ENCODE measurements at regions not wholly inside any gene's neighbourhood (a gene's known extent, or its start where the extent isn't known, plus 50 kb on each side); places are given as distances from the start of the nearest gene placed in this dataset.
"Not testable (repeated sequence)": the region's sequence is repeated elsewhere in the genome, so short reads cannot be mapped to it uniquely, and the experiment has no call there.

DNA sequence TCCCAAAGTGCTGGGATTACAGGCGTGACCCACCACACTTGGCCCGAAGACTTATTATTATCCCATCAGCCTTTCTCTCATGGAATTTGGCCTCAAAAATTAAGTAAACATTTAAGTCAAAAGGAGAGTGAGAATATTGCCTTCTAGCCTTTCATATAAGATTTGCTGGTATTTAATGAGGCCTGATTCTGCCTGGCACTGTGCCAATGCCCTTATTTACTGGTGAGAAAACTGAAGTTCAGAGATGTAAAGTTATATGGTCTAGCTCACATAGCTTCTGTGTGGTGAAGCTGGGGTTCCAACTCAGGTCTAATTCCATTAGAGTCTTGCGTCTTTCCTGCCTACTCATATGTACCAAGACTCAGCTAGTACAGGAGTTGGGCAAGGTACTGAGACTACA lies 260.2 kb downstream of the SDHAF3 start:
- no peak for DNase-seq (ENCODE audit: low read depth)

DNA sequence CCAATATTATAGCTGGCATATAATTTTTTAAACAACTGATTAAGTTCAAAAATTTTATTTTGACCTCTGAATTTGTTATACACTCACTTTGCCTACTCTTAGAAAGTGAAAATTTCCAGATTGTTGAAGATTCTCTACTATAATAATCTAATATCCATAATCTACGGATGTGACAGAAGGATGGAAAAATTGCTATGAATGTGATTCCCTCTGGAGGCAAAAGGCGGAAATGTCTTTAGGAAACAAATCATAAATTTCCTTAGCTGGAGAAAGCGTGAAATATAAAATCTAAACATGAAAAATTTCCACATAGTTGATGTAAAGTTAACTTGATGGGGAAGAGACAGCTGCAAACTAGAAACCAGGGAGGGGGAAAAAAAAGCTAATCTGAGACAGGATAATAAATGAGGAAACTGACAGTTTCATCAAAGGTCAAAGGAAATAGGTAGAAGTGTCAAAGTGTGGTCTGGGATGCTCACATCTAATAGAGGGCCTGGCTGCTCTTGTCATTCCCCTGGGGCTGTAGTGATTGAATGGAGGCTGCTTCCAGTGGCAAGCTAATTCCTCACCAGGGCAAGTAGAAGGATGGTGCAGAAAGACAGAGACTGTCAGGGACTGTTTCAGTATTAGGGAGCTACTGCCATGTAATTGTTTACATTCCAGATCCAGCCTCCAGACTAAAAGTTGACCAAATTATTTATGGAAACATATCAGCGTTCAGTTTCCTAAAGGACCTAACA lies 264.5 kb downstream of the SDHAF3 start:
- no peak for DNase-seq (ENCODE audit: low read depth)

DNA sequence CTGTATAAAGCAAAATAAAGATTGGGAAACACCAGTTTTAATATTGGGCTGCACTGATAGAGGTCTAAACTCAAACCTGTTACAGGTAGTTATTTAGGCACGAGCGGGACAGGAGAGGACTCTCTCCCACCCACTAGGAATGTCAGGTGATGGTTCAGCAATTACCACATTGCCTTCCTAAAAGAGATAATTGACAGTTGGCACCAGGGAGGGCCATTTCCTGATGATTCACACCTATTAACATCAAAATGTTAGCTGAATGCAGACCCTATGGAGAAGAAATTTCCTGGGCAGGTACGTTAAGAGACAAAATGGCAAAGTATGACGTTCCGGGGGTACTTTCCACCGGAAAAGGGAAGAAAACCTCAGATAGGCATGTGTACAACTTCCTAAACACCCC lies 272.6 kb downstream of the SDHAF3 start:
- DNase-seq (ENCODE audit: low read depth) = no peak

DNA sequence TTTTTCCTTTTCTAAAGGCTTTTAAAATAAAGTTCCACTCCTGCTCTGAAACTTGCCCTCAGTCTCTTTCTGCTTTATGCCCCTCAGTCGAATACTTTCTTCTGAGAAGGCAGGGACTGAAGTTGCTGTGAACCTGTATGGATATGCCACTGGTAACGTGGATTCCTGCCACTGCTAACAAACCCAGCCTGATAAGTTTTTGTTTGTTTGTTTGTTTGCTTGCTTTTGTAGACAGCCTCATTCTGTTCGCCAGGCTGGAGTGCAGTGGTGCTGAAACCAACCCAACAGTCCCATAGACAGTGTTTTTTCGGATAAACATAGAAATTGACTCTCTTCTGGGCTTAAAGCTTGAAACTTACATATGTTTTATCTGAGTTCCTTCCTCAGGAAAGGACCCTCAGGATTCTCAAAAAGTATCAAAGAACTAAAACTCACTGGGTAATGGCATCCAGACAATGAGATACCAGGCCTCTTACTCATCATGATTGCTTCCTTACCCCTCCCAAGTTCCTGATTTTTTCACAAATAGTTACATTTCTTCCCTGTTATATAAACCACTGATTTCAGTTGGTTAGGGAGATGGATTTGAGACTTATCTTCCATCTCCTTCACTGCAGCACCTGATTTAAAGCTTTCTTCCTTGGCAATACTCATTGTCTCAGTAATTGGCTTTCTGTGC lies 273.6 kb downstream of the SDHAF3 start:
- DNase-seq (ENCODE audit: low read depth) = peak; percentile 11

DNA sequence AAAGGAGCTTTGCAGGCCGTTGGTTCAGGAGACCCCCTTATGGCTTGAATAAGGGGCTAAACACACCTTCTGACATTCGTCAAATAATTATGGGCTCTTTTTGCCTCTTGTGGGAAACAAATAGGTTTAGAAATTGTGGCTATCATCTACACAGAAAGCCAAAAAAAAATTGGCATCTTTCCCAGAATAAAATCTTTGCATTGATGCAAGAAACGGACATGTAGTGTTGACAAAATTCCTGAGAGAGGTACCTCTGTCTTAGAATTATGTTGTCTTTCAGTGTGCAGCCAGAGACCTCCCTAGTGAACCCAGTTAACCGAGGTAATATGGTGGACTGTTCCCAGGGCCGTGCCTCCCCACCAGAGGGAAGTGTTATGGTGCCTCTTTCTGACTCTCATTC lies 283.9 kb downstream of the SDHAF3 start:
- no peak for DNase-seq (ENCODE audit: low read depth)

DNA sequence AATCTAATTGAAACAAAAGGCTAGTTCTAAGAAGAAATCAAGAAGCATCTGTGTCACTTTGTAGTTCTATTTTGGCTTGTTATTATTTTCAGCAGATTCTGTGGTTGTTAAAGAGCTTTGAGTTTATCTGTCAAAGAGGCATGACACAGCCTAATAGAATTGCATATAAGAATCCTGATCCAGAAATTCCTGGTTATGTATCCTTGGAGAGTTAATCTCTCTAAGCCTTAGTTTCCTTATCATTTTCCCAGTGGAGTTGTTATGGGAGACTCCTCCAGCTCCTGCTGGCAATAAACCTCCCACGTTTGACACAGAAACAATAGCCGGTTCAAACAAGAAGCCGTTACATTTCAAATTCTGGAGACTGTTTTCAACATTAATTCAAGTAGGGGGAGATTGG lies 288.3 kb downstream of the SDHAF3 start:
- no peak for DNase-seq (ENCODE audit: low read depth)

DNA sequence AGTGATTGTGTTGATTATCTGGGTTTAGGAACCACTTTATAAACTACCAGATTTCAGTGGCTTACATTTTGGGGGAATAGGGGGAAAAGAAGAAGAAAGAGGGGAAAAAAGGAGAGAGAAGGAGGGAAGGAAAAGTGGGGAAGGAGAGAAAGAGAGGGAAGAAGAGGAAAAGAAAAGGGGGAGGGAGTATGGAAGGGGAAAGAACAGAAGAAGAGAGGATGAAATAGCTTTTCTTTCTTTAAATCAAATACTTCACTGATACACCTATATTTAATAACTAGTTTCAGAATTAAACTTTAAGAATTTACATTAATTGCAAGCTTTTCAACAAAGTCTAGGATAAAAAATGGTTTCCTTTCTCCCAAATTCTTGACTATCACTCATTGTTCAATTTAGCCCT lies 289.6 kb downstream of the SDHAF3 start:
- no peak for DNase-seq (ENCODE audit: low read depth)

DNA sequence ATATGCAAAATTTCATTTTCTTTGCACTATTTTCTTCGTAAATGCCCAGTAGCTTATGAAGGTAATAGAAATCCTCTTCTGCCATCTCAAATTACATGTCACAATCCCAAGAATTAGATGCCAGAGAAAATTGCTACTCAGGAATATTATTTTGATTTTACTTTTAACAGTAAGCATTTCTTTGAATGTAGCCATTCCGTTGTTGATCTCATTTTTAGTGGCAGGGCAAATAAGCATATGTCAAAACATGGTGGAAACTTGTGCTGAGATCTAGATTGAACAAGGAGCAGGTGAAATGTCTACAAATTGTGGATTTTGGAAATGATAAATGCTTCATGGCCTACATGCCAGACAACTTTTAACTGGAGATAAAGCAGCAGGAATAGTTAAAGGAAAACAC lies 291.8 kb downstream of the SDHAF3 start:
- no peak for DNase-seq (ENCODE audit: low read depth)

DNA sequence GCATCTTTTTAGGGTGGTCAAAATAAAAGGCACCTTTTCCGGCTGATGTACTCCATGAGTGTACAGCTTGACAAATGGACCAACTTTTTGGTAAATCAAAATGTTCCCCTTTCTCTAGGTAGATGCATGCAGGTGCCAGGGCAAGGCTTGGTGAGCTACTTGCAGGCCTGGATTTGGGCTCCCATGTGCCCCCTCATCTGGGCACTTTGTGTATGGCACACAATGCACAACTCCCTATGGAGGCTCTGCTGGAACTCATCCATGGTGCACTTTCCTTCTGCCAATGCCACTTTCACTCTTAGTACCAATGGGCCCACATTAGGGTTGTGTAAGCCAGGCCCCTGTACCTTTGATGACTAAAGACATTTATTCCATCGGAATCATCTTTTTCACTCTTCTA lies 300.8 kb downstream of the SDHAF3 start:
- peak; percentile 20 for DNase-seq (ENCODE audit: low read depth)

DNA sequence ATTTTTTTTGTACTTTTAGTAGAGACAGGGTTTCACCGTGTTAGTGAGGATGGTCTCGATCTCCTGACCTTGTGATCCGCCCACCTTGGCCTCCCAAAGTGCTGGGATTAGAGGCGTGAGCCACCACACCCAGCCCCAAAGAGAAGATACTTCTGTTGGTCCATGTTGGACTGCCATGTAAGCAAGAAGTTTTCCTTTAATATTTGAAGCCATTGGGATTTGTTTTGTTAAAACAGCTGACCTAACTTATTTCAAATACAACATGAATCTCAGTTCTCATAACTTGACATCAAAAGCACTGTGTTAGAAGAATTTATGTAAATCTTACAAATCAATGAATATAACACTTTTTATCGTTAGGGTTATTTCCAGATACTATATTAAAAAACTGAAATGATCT lies 302.4 kb downstream of the SDHAF3 start:
- no peak for DNase-seq (ENCODE audit: low read depth)

DNA sequence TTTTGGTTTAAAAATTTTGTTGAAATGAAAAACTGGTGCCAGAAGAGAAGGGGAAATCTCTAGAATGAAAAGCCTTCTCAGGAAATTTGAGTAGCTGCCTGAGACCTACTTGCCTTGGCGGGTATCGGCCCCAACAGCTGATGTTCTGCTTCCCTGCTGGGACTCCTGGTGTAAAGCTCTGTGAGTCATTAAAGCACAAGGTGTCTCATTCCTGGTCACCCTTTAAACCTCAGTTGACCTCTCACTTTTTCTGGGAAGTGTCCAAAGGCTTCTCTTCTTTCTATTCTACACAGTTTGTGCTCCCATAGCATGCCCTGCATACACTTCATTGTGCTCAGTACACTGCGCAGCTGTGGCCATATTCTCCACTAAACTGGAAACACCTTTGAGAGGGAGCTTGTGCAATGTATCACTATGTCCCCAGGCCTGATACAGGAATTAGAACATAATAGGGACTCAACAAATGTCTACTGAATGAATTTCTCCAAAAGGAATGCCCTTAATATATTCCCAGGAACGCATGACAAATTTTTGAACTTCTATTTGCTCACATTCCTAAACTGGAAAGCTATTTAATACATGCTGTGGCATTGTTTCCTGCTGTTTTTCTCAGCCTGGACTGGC lies 303.9 kb downstream of the SDHAF3 start:
- peak; percentile 34 for DNase-seq (ENCODE audit: low read depth)

DNA sequence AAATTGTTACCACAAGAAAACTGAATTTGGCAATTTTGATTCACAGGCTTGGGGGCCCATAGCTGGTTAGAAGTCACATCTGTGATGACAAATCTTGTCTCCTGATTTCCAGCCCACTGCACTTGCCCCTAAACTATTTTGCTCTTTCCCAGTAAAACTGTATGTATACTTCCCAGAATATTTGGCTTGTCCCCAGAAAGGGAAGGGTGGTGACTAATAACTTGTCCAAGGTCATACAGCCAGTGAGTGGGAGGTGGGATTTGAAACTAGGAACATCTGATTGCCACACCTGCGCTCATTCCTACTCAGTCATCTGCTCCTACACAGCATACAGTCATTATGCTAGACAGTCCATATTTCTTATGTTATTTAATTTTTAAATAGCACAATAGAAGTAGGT lies 304.5 kb downstream of the SDHAF3 start:
- peak; percentile 20 for DNase-seq (ENCODE audit: low read depth)

DNA sequence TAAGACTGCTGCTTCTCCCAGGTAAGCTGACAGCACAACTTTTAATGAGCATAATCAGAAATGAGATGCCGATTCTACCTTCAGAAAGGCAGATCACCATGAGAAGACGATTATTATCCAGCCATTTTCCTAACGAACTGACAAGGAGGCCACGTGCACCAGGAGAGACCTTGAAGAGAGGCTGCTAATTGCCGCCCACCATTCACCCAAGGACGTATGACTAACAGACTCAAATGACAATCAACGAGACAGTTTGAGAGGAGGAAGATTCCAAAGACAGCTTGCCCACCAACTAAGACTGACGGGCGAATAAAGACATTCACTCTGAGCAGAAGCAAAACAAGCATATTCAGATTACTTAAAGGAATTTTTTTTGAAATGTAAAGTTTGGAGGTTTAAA lies 301.9 kb upstream of the TAC1 start:
- no peak for DNase-seq (ENCODE audit: low read depth)

DNA sequence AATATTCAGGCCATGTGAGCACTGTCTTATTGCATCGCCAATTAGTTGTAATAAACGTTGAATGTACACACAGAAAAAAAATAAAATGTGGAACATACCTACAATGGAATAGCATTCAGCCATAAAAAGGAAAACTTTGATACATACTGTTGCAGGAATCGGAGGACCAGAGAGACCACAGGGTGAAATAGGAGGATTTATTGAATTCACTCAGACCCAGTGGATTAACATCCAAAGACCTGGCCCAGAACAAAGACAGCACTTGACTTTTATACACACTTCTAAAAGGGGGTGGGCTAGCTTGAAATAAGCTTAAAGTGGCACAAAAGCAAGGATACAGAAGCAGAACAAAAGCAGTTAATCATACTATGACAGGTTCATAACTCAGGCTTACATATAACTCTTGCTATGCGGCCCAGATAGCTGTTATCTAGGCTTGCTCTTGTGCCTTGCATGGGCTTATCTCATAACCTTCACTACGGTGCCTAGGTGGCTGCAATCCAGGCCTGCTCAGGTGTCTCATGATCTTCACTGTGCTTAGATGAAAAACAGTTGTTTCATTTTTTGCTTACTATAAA lies 292.2 kb upstream of the TAC1 start:
- no peak for DNase-seq (ENCODE audit: low read depth)

DNA sequence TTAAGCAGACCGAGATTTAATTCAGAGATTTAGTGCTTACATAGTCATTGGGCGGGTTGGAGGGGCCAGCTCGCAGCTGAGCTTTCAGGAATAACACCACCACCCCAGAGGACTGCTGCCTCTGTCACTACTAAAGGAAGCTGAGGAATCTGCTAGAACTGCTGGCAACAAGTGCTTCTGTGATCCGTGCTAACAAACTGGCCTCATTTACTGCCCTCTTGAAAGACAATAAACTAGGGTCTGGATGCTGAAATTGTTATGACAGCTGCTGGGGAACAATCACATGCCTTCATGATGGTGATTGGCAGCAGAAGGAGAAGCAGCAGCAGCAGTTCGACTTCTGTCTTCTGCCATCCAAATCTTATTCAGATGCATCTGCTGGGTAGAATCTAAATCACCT lies 285.5 kb upstream of the TAC1 start:
- no peak for DNase-seq (ENCODE audit: low read depth)

DNA sequence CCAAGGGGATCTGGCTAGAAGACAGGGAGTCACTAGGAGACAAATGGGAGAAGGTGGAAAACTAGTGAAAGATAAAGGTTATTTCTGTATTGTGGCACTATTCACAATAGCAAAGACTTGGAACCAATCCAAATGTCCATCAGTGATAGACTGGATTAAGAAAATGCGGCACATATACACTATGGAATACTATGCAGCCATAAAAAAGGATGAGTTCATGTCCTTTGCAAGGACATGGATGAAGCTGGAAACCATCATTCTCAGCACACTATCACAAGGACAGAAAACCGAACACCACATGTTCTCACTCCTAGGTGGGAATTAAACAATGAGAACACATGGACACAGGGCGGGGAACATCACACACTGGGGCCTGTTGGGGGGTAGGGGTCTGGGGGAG lies 282.4 kb upstream of the TAC1 start:
- DNase-seq (ENCODE audit: low read depth) = not testable (repeated sequence)

DNA sequence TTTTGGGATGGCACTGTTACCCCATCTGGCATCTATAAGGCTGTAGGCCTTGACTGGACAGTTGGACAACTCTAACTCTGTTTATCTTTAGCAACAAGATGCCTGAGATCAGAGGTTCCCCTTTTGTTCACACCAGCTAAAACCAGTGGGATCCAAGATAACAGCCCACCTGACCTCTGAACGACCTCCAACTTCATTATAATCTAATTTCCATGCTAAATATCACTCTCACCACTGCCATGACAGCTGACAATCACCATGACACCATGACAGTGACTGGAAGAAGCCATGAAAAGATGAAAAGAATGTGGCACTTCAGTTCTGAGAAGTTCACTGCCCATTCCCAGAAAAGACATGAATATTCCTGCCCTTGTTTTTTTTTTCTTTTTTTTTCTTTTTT lies 281.4 kb upstream of the TAC1 start:
- no peak for DNase-seq (ENCODE audit: low read depth)

DNA sequence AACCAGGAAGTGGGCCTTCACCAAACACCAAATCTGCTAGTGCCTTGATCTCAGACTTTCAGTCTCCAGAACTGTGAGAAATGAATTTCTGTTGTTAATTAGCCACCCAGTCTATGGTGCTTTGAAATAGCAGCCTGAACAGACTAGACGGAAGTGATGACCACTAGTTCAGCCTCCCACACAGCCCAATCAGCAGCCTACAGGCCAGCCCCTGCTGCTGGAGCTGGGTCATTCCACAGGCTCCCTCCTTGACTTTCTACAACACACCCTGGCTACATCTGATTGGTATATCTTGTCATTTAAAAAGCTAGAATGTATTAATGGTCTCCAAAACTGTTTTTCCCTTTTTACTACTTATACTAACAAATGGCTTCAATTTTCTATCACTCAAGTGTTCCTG lies 277.2 kb upstream of the TAC1 start:
- DNase-seq (ENCODE audit: low read depth) = no peak

DNA sequence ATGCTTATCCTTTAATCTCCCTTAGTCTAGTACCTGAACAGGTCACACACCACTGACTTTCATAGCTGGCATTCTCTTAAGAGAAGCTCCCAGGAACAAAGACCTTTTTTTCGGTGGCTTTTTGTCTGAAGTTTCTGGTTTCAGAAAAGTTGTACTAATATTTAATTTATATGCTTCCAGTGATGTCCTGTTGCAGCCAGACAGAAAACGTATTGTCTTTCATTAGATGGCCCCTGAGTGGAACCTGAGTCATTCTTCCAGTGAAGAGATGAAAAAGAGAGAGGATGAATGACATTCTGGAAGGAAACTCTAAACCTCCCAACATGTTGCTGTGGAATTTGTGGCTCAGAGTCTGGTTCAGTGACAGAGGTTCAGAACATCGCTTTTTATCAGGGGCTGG lies 274.8 kb upstream of the TAC1 start:
- DNase-seq (ENCODE audit: low read depth) = no peak

DNA sequence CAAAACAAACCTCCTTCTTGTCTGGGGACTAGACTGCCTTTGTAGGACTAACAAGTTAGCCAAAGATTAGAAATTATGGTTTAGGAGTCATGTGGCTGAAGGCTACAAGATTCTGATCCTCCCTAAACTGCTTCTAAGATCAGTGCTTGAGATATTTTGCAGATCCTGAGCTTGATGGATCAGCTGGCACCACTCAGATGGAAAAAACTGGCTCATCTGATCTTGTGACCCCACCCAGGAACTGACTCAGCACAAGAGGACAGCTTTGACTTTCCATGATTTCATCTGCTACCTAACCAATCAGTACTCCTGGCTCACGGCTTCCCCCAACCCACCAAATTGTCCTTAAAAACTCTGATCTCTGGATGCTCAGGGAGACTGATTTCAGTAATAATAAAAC lies 271.5 kb upstream of the TAC1 start:
- peak; percentile 4 for DNase-seq (ENCODE audit: low read depth)

DNA sequence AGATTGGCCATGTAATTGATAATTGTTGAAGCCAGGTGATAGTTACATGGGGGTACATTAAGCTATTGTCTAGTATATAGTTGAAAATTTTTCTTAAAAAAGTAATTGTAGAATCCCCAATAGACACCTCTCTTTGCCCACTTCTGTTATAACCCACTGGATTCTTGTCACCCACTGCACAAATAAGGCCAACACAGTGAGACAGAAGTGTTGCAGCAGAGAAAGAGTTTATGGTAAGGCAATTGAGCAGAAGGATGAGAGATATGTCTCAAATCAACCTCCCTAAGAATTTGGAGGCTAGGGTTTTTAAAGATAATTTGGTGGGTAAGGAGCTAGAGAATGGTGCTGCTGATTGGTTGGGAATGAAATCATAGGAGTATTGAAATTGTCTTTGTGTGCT lies 270.3 kb upstream of the TAC1 start:
- DNase-seq (ENCODE audit: low read depth) = no peak

DNA sequence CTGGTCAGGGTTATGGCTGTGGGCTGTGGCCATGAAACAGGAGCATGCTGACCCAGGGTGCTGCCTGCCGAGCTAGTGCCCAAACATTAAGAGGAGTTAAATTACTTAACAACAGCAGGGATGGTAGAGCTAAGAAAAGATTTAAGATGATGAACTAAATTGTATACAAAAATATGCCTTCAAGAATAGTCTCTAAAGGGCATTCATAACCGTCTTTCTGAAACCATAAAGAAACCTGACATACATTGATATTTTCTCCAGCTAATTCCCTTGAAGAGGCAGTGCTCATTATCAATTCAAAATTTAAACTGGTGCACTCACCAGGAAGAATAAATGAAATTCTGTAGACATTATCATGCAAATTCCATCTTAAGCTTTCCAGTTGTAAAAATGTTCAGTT lies 265.8 kb upstream of the TAC1 start:
- DNase-seq (ENCODE audit: low read depth) = no peak
